ENCODE measurements at regions not wholly inside any gene's neighbourhood (a gene's known extent, or its start where the extent isn't known, plus 50 kb on each side); places are given as distances from the start of the nearest gene placed in this dataset.

- intact Hi-C loops (cut with DNase I; ENCODE audit: low total_unique reads) = no loop called here
- DNase-seq = no peak
- no peak overlapping the region for H3K27ac ChIP-seq
- no peaks in the 10 kb centered on the region for H3K27me3 ChIP-seq
- H3K9me3 ChIP-seq = no peaks in the 10 kb centered on the region
- H3K36me3 ChIP-seq = no peaks in the 10 kb centered on the region
- TF ChIP-seq CTCF (IDR thresholded peaks at IDR 0.05) = no peak
- no peak overlapping the region for H3K4me3 ChIP-seq
- H3K4me1 ChIP-seq = no peaks in the 10 kb centered on the region
Observed at GRCh38 chr9:107793541-107793940, 304.0 kb upstream of the KLF4 start.

- H3K4me1 ChIP-seq = no peaks in the 10 kb centered on the region
- intact Hi-C loops (cut with DNase I; ENCODE audit: low total_unique reads) = no loop called here
- H3K27ac ChIP-seq = no peak overlapping the region
- H3K4me3 ChIP-seq = no peak overlapping the region
- TF ChIP-seq CTCF (IDR thresholded peaks at IDR 0.05) = no peak
- DNase-seq = no peak
- H3K27me3 ChIP-seq = no peaks in the 10 kb centered on the region
- no peaks in the 10 kb centered on the region for H3K9me3 ChIP-seq
- no peaks in the 10 kb centered on the region for H3K36me3 ChIP-seq
Observed at GRCh38 chr9:107792596-107792995, 303.0 kb upstream of the KLF4 start.

GRCh38 chr9:107792006-107792405 lies 302.4 kb upstream of the KLF4 start:
- Histone ChIP-seq H3K36me3 (no peaks in the 10 kb centered on the region), H3K4me3 (no peak overlapping the region), H3K9me3 (no peaks in the 10 kb centered on the region), H3K27me3 (no peaks in the 10 kb centered on the region), H3K27ac (no peak overlapping the region), H3K4me1 (no peaks in the 10 kb centered on the region)
- DNase-seq = no peak
- intact Hi-C loops (cut with DNase I; ENCODE audit: low total_unique reads) = no loop called here
- no peak for TF ChIP-seq CTCF (IDR thresholded peaks at IDR 0.05)

GRCh38 chr9:107789001-107789700 lies 299.6 kb upstream of the KLF4 start:
- intact Hi-C loops (cut with DNase I; ENCODE audit: low total_unique reads) = no loop called here
- DNase-seq = no peak
- Histone ChIP-seq H3K27me3 (no peaks in the 10 kb centered on the region), H3K9me3 (no peaks in the 10 kb centered on the region), H3K4me3 (no peak overlapping the region), H3K4me1 (peaks cover 0 to 3% (median 0%) of the 10 kb centered on the region in 4 donors), H3K36me3 (no peaks in the 10 kb centered on the region), H3K27ac (no peak overlapping the region)
- no peak for TF ChIP-seq CTCF (IDR thresholded peaks at IDR 0.05)

GRCh38 chr9:107786561-107786960 lies 297.0 kb upstream of the KLF4 start:
- no peaks in the 10 kb centered on the region for H3K9me3 ChIP-seq
- H3K4me1 ChIP-seq = peaks cover 0 to 3% (median 0%) of the 10 kb centered on the region in 4 donors
- no peak overlapping the region for H3K4me3 ChIP-seq
- no peaks in the 10 kb centered on the region for H3K36me3 ChIP-seq
- DNase-seq = no peak
- intact Hi-C loops (cut with DNase I; ENCODE audit: low total_unique reads) = no loop called here
- H3K27ac ChIP-seq = no peak overlapping the region
- H3K27me3 ChIP-seq = no peaks in the 10 kb centered on the region
- no peak for TF ChIP-seq CTCF (IDR thresholded peaks at IDR 0.05)
